Suprapubic skin (tissue), 4 donors: ENCODE measurements at regions not wholly inside any gene's neighbourhood (a gene's known extent, or its start where the extent isn't known, plus 50 kb on each side); places are given as distances from the start of the nearest gene placed in this dataset.

Experiments
- DNase-seq, 2 donors: peaks; one replicate each; pipeline ENCODE4 v3.0.0-alpha.2; 2019; ENCODE audit warnings: low spot score in 2 of 2
- H3K27ac ChIP-seq: fragments of 200-600 bp; sonication (generic); one replicate; pipeline ENCODE4 v1.5.1; 2019
- H3K27me3 ChIP-seq: fragments of 200-600 bp; sonication (generic); one replicate; pipeline ENCODE4 v1.5.1; 2019
- H3K36me3 ChIP-seq: fragments of 200-600 bp; sonication (generic); one replicate; pipeline ENCODE4 v1.5.1; 2019
- H3K4me1 ChIP-seq: fragments of 200-600 bp; sonication (generic); one replicate; pipeline ENCODE4 v1.5.1; 2019
- H3K4me3 ChIP-seq: fragments of 200-600 bp; sonication (generic); one replicate; pipeline ENCODE4 v1.5.1; 2019; ENCODE audit warnings: mild to moderate bottlenecking
- H3K9me3 ChIP-seq: fragments of 200-600 bp; sonication (generic); one replicate; pipeline ENCODE4 v1.5.1; 2019
- EP300 ChIP-seq: sonication (generic); formaldehyde crosslinking; IDR thresholded peaks from one replicate; pipeline ENCODE4 v1.6.1; 2017; ENCODE audit warnings: antibody characterized with exemption
- POLR2A ChIP-seq, 2 donors: fragments of 450-650 bp; IDR thresholded peaks; one replicate each; pipeline ENCODE4 v1.6.1; 2017; ENCODE audit warnings: antibody characterized with exemption in 2 of 2, mild to moderate bottlenecking in 2 of 2, moderate library complexity in 2 of 2
- POLR2AphosphoS5 ChIP-seq, 3 donors: sonication (generic); formaldehyde crosslinking; IDR thresholded peaks; one replicate each; pipeline ENCODE4 v1.6.1; 2017; ENCODE audit warnings: antibody characterized with exemption in 3 of 3
- WGBS: methylation state at CpG from one replicate; pipeline ENCODE4 v1.1.5; 2018; 5-methylcytosine and 5-hydroxymethylcytosine counted together
- TF ChIP-seq, protein P1 (sequence below), 2 donors: fragments of 200-600 bp in 1 of 2; fragments of 450-650 bp in 1 of 2; sonication (generic) in 1 of 2; IDR thresholded peaks; one replicate each; pipeline ENCODE4 v1.5.1; 2016 to 2019; ENCODE audit warnings: antibody characterized with exemption in 2 of 2, mild to moderate bottlenecking in 1 of 2, moderate library complexity in 1 of 2

DNA sequence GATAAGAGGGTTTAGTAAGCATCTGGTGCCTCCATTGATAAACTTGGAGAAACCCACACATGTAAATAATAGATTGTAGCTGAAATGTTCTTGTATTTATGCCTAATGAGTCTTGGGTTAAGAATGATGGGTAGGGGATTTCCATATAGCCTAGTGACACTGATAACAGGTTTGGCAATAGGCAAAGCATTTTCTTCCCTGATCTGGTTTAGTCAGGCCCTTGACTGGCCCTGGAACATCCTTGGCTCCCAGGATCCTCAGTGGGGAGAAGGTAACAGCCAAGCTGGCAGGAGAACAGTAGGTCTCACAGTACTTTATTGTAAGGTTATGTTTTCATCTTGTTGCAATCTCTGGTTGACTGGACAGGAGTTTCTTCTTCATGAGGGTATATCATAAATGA lies 228.4 kb downstream of the DIPK2A start:
- TF ChIP-seq EP300 (no peak), POLR2AphosphoS5 (IDR thresholded peaks at IDR 0.05) (no peak), POLR2A (IDR thresholded peaks at IDR 0.05) (no peak)
- TF ChIP-seq, protein P1, sequence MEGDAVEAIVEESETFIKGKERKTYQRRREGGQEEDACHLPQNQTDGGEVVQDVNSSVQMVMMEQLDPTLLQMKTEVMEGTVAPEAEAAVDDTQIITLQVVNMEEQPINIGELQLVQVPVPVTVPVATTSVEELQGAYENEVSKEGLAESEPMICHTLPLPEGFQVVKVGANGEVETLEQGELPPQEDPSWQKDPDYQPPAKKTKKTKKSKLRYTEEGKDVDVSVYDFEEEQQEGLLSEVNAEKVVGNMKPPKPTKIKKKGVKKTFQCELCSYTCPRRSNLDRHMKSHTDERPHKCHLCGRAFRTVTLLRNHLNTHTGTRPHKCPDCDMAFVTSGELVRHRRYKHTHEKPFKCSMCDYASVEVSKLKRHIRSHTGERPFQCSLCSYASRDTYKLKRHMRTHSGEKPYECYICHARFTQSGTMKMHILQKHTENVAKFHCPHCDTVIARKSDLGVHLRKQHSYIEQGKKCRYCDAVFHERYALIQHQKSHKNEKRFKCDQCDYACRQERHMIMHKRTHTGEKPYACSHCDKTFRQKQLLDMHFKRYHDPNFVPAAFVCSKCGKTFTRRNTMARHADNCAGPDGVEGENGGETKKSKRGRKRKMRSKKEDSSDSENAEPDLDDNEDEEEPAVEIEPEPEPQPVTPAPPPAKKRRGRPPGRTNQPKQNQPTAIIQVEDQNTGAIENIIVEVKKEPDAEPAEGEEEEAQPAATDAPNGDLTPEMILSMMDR (IDR thresholded peaks at IDR 0.05) = no peak
- no peak for DNase-seq
- Histone ChIP-seq H3K27me3 (no peaks in the 10 kb centered on the region), H3K4me1 (peaks cover 16% of the 10 kb centered on the region), H3K36me3 (no peaks in the 10 kb centered on the region), H3K9me3 (no peaks in the 10 kb centered on the region), H3K4me3 (no peak overlapping the region), H3K27ac (no peak overlapping the region)

DNA sequence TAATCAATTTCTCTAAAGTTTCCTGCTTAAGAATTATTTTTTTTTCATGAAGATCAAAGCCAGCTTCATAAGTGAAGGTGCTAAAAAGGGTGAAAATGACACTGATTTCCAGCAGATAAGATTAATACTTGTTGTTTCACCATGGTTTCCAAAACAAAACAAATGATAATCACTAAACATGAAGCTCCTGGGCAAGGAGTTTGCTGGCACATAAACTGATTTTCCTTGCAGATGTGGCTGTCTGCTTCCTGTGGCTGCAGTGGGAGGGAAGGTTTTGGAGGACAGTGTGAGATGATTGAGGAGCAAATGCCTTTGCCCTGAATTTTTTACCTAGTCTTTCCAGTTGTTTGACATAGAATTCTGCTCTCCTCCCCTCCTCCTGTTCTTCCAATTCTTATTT lies 228.8 kb downstream of the DIPK2A start:
- peaks cover 16% of the 10 kb centered on the region for H3K4me1 ChIP-seq
- TF ChIP-seq, protein P1 (IDR thresholded peaks at IDR 0.05) = no peak
- TF ChIP-seq POLR2AphosphoS5 (IDR thresholded peaks at IDR 0.05) (no peak), EP300 (no peak), POLR2A (IDR thresholded peaks at IDR 0.05) (no peak)
- no peaks in the 10 kb centered on the region for H3K9me3 ChIP-seq
- H3K27me3 ChIP-seq = no peaks in the 10 kb centered on the region
- no peaks in the 10 kb centered on the region for H3K36me3 ChIP-seq
- no peak overlapping the region for H3K4me3 ChIP-seq
- no peak for DNase-seq
- no peak overlapping the region for H3K27ac ChIP-seq

DNA sequence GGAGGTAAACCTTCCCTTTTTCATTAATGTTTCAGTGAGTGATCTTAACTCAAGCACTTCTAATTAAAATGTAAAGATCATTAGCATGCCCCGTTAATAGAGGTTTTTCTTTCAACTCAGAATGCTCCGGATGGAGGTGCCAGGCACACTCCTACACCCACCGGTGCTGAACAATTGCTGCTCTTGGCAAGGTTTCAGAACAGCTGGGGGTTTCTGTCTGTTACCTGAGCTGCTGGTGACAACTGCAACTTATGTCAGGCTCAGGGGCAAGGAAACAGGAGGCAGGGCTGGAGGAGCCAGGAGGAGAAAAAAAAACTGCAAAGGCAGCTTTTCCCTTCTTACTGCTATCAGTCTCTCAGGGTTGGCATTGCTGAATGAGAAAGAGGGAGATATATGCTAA lies 250.1 kb downstream of the DIPK2A start:
- DNase-seq = no peak
- 42% methylated on average over 3 of the region's 3 CpGs for WGBS
- H3K27ac ChIP-seq = peak overlapping the region; percentile 31

DNA sequence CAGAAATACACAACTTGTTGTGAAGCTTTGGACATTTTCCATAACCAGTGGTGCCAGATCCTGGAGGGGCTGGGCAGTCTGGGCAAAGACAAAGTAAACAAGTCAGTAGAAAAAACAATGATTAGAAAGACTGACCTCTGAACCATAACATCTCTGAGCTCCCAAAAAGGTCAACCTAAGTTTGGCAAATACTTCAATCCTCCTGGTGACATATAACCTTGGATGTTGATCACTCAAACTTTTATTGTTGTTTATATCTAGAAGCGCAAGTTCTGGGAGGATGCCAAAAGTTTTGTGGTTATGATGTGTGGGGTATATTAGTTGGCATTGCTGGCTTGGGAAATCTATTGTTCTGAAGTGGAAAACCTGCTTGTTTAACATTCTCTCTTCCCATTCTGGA lies 257.7 kb downstream of the DIPK2A start:
- Histone ChIP-seq H3K36me3 (no peaks in the 10 kb centered on the region), H3K27ac (no peak overlapping the region), H3K27me3 (no peaks in the 10 kb centered on the region), H3K9me3 (no peaks in the 10 kb centered on the region), H3K4me1 (no peaks in the 10 kb centered on the region), H3K4me3 (no peak overlapping the region)
- TF ChIP-seq EP300 = no peak
- TF ChIP-seq POLR2A (IDR thresholded peaks at IDR 0.05) = no peak
- TF ChIP-seq POLR2AphosphoS5 (IDR thresholded peaks at IDR 0.05) = no peak
- no peak for DNase-seq
- WGBS = 30% methylated on average over 1 of the region's 1 CpG

More for the DNA sequence above, 250.1 kb downstream of the DIPK2A start:
- Histone ChIP-seq H3K9me3 (no peaks in the 10 kb centered on the region), H3K4me1 (peaks cover 4% of the 10 kb centered on the region), H3K27me3 (no peaks in the 10 kb centered on the region), H3K4me3 (no peak overlapping the region), H3K36me3 (no peaks in the 10 kb centered on the region)
- TF ChIP-seq POLR2A (IDR thresholded peaks at IDR 0.05) (no peak), POLR2AphosphoS5 (IDR thresholded peaks at IDR 0.05) (no peak), EP300 (no peak)
- TF ChIP-seq, protein P1 (IDR thresholded peaks at IDR 0.05) = no peak

DNA sequence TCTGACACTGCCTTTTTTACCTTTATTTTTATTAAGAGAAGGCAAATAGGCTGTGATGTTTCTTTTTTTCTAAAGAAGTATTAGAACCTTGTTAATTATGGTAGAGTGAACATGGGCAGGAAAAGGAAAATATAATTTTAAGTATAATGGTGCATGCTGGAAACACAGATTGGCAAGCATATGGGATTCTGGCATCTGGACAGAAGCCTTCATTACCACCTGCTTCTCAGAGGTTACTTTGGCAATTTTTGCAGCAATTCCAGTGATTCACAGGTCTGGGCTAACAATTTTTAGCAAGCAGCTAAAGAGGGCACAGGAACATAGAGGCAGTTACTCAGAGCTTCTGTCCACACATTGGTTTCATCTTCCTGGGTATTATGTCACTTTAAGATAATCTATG lies 258.3 kb downstream of the DIPK2A start:
- H3K27me3 ChIP-seq = no peaks in the 10 kb centered on the region
- DNase-seq = no peak
- H3K36me3 ChIP-seq = no peaks in the 10 kb centered on the region
- no peaks in the 10 kb centered on the region for H3K4me1 ChIP-seq
- no peak overlapping the region for H3K4me3 ChIP-seq
- no peak overlapping the region for H3K27ac ChIP-seq
- no peaks in the 10 kb centered on the region for H3K9me3 ChIP-seq
- no peak for TF ChIP-seq POLR2AphosphoS5 (IDR thresholded peaks at IDR 0.05)
- no peak for TF ChIP-seq EP300
- TF ChIP-seq POLR2A (IDR thresholded peaks at IDR 0.05) = no peak
- TF ChIP-seq, protein P1 (IDR thresholded peaks at IDR 0.05) = no peak

DNA sequence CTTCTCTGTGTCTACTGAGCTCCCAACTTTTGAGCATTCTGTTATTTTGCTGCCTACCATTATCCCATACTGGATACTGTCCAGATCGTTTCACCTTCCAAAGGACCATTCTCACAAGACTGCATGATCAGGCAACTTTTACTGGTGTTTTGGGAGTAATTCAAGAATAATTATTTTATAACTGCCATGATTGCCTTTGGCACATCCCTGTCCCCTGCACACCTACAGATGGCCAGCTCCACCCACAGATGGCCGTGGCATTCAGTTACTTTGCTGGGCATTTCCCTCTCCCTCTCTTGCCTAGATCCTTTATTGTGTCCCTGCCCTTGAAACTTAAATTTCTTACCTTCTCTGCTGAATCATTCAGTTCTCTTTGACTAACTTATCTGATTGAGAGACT lies 263.9 kb downstream of the DIPK2A start:
- TF ChIP-seq EP300 (no peak), POLR2A (IDR thresholded peaks at IDR 0.05) (no peak), POLR2AphosphoS5 (IDR thresholded peaks at IDR 0.05) (no peak)
- TF ChIP-seq, protein P1 (IDR thresholded peaks at IDR 0.05) = no peak
- no peaks in the 10 kb centered on the region for H3K27me3 ChIP-seq
- H3K36me3 ChIP-seq = no peaks in the 10 kb centered on the region
- no peak overlapping the region for H3K4me3 ChIP-seq
- DNase-seq = no peak
- no peak overlapping the region for H3K27ac ChIP-seq
- no peaks in the 10 kb centered on the region for H3K4me1 ChIP-seq
- no peaks in the 10 kb centered on the region for H3K9me3 ChIP-seq
- 69% methylated on average over 2 of the region's 2 CpGs for WGBS
